PFSK-1 (cell line): ENCODE measurements at regions not wholly inside any gene's neighbourhood (a gene's known extent, or its start where the extent isn't known, plus 50 kb on each side); places are given as distances from the start of the nearest gene placed in this dataset.

Experiments
- FOXP2 ChIP-seq: optimal IDR thresholded peaks from 2 replicates; pipeline ENCODE3; 2011; ENCODE audit warnings: borderline replicate concordance, control low read depth, inconsistent platforms; ENCODE audit not compliant: insufficient read depth; ENCODE audit errors: extremely low read length, extremely low read depth
- POLR2AphosphoS5 ChIP-seq: IDR thresholded peaks from 2 replicates; pipeline ENCODE4 v1.6.1; 2012; ENCODE audit warnings: low read depth, mild to moderate bottlenecking, control low read depth, low read length, moderate library complexity
- SIN3A ChIP-seq: IDR thresholded peaks from 2 replicates; pipeline ENCODE4 v1.6.1; 2012; ENCODE audit warnings: mild to moderate bottlenecking, low read length, moderate library complexity, borderline replicate concordance; ENCODE audit not compliant: insufficient read depth
- TAF1 ChIP-seq: IDR thresholded peaks from 2 replicates; pipeline ENCODE4 v1.6.1; 2012; ENCODE audit warnings: low read length, control low read depth, borderline replicate concordance; ENCODE audit not compliant: insufficient read depth
- TF ChIP-seq, protein P1 (sequence below), 2 experiments: IDR thresholded peaks; 2 replicates each; pipeline versions ENCODE4 v1.6.1 to v1.8.0; 2011 to 2012; ENCODE audit warnings: low read depth in 2 of 2, low read length in 2 of 2, control low read depth in 1 of 2, inconsistent platforms in 1 of 2, mild to moderate bottlenecking in 1 of 2, moderate library complexity in 1 of 2; ENCODE audit not compliant: insufficient read depth in 1 of 2

DNA sequence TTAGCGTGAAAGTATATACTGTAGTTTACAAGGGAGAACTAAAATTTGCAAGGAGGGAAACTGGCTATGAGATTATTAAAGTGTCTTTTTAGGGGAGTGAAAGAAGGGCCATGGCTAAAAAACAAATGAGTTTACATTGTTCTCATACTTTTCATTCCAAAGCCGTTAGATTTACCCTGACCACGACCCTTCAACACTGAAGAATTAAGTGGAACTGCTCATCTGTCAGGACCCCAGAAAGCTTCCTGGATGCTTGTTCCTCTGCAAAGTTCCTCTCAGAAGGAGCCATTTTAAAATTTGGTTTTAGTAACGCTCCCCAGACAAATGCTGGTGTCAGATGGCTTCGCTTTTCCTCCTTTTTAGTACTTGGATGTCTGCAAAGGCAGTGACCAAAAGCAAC, 82.7 kb upstream of the ZBTB18 start:
- no peak for TF ChIP-seq TAF1
- no peak for TF ChIP-seq SIN3A
- no peak for TF ChIP-seq POLR2AphosphoS5
- TF ChIP-seq, protein P1, sequence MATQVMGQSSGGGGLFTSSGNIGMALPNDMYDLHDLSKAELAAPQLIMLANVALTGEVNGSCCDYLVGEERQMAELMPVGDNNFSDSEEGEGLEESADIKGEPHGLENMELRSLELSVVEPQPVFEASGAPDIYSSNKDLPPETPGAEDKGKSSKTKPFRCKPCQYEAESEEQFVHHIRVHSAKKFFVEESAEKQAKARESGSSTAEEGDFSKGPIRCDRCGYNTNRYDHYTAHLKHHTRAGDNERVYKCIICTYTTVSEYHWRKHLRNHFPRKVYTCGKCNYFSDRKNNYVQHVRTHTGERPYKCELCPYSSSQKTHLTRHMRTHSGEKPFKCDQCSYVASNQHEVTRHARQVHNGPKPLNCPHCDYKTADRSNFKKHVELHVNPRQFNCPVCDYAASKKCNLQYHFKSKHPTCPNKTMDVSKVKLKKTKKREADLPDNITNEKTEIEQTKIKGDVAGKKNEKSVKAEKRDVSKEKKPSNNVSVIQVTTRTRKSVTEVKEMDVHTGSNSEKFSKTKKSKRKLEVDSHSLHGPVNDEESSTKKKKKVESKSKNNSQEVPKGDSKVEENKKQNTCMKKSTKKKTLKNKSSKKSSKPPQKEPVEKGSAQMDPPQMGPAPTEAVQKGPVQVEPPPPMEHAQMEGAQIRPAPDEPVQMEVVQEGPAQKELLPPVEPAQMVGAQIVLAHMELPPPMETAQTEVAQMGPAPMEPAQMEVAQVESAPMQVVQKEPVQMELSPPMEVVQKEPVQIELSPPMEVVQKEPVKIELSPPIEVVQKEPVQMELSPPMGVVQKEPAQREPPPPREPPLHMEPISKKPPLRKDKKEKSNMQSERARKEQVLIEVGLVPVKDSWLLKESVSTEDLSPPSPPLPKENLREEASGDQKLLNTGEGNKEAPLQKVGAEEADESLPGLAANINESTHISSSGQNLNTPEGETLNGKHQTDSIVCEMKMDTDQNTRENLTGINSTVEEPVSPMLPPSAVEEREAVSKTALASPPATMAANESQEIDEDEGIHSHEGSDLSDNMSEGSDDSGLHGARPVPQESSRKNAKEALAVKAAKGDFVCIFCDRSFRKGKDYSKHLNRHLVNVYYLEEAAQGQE (IDR thresholded peaks at IDR 0.05; ENCODE audit: insufficient read depth in 1 of 2, low read depth in 2 of 2, low read length in 2 of 2) = no peak
- TF ChIP-seq FOXP2 = no peak

DNA sequence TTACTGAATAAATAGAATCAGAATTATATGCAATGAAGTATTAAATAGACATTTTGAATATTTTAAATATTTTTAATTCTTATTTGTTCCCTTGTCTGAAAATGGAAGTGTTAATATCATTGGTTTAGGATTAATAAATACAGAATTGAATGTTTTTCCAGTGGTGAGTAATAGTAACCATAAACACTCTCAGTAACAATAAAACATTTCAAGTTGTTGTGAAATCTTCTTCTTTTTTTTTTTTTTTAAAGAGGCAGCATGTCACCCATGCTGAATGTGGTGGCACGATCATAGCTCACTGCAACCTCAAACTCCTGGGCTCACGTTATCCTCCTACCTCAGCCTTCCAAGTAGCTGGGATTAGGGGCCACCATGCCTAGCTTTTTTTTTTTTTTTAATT, 86.2 kb upstream of the ZBTB18 start:
- TF ChIP-seq POLR2AphosphoS5 = no peak
- no peak for TF ChIP-seq FOXP2
- TF ChIP-seq SIN3A = no peak

DNA sequence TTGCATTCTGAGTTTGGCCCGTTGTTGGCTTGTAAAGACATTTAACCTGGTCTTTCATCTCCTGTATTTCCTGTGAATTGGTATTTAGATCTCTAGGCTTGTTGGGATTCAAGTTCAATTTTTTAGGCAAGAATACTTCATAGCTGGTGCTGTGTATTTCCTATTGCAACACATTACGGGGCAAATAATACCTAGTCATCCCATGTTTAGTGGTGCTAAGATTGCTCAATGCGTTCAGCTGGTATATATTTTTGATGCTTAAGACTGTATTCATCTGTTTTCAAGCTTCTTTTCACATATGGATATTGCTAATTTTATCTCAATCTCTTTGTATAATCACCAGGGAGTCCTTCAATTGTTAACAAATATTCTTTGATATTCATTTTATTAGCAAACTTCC, 87.5 kb upstream of the ZBTB18 start:
- TF ChIP-seq SIN3A (no peak), FOXP2 (no peak), TAF1 (no peak), POLR2AphosphoS5 (no peak)
- TF ChIP-seq, protein P1 (IDR thresholded peaks at IDR 0.05; ENCODE audit: insufficient read depth in 1 of 2, low read depth in 2 of 2, low read length in 2 of 2) = no peak

DNA sequence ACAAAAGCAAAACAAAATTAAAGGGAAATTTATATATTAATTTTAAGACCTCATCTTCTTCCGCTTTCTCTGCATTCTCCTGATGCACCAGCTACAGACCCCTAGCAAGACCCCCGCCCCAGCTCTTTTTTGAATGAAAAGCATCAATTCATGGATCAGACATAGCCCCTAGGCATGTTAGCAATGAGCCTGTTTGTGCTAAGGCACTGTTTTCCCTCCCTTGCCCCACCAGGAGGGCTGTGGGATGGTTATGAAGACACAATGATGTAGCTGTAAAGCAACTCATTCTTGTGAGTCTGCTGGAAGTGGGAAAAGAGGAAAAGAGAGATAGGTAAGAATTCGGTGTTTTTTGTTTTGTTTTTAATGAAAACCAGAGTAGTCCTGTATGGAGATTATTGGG, 88.5 kb upstream of the ZBTB18 start:
- TF ChIP-seq, protein P1 (IDR thresholded peaks at IDR 0.05; ENCODE audit: insufficient read depth in 1 of 2, low read depth in 2 of 2, low read length in 2 of 2) = no peak
- TF ChIP-seq POLR2AphosphoS5 (no peak), TAF1 (no peak), FOXP2 (no peak), SIN3A (no peak)

DNA sequence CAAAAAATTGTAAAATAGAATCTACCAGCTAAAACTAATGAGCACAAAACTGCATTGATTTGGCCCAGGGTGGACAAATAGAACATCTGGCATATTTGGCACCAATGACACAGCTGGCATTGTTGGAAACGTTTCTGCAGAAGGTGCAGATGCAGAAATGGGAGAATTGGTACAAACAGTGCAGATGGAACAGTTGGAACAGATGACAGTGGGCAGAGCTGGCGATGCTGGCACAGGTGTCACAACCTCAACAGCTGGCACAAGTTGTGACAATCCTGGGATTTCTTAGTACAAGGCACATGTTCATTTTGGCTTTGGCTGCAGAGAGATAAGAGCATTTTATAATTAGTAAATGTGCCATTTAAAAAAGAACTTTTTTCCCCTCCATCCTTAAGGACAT, 91.1 kb upstream of the ZBTB18 start:
- TF ChIP-seq POLR2AphosphoS5 (no peak), FOXP2 (no peak), SIN3A (no peak), TAF1 (no peak)
- TF ChIP-seq, protein P1 (IDR thresholded peaks at IDR 0.05; ENCODE audit: insufficient read depth in 1 of 2, low read depth in 2 of 2, low read length in 2 of 2) = no peak
